Activated T-helper 1 cell treated with anti-CD3 and anti-CD28 coated beads, Interleukin-12 subunit alpha, Interleukin-12 subunit beta, Interleukin-2, Interleukin-4 antibody, amounts not matched to agents 30 ng/mL and 10 ng/mL and 1 ng/mL, durations not matched to agents 14 hours and 24 hours and 36 hours (primary cell): ENCODE measurements at regions not wholly inside any gene's neighbourhood (a gene's known extent, or its start where the extent isn't known, plus 50 kb on each side); places are given as distances from the start of the nearest gene placed in this dataset.

Experiments used
- DNase-seq: peaks from one replicate; pipeline ENCODE4 v3.0.0; 2021; ENCODE audit warnings: low spot score
- H3K27ac Mint-ChIP-seq: one replicate; pipeline ENCODE4 v1.8.0; 2021; ENCODE audit warnings: mild to moderate bottlenecking, mixed read lengths
- H3K27me3 Mint-ChIP-seq: one replicate; pipeline ENCODE4 v1.8.0; 2022; ENCODE audit warnings: mild to moderate bottlenecking, moderate library complexity, mixed read lengths; ENCODE audit not compliant: insufficient read depth
- H3K36me3 Mint-ChIP-seq: one replicate; pipeline ENCODE4 v1.8.0; 2021; ENCODE audit warnings: low read depth, mixed read lengths
- H3K4me1 Mint-ChIP-seq: one replicate; pipeline ENCODE4 v1.8.0; 2021; ENCODE audit warnings: low read depth, mixed read lengths
- H3K4me3 Mint-ChIP-seq: one replicate; pipeline ENCODE4 v1.8.0; 2021; ENCODE audit warnings: mild to moderate bottlenecking, moderate library complexity, mixed read lengths
- H3K9me3 Mint-ChIP-seq: one replicate; pipeline ENCODE4 v1.8.0; 2021; ENCODE audit warnings: mixed read lengths
- intact Hi-C: fragments of 100-400 bp; cut with micrococcal nuclease; formaldehyde crosslinking; loops from one replicate; pipeline ENCODE4 v1.15.1; 2024

- peaks cover 3% of the 10 kb centered on the region for H3K27me3 Mint-ChIP-seq
- no peaks in the 10 kb centered on the region for H3K9me3 Mint-ChIP-seq
- H3K4me1 Mint-ChIP-seq, result peaks cover 9% of the 10 kb centered on the region
- no peak overlapping the region for H3K4me3 Mint-ChIP-seq
- H3K27ac Mint-ChIP-seq, result no peak overlapping the region
- DNase-seq, result no peak
- H3K36me3 Mint-ChIP-seq, result no peaks in the 10 kb centered on the region
- intact Hi-C loops, result no loop called here
Observed at GRCh38 chr11:129719037-129719436, 96.6 kb upstream of the TMEM45B start.

- peaks cover 2% of the 10 kb centered on the region for H3K27me3 Mint-ChIP-seq
- no peak overlapping the region for H3K4me3 Mint-ChIP-seq
- H3K36me3 Mint-ChIP-seq, result no peaks in the 10 kb centered on the region
- no peak for DNase-seq
- intact Hi-C loops, result no loop called here
- peaks cover 9% of the 10 kb centered on the region for H3K4me1 Mint-ChIP-seq
- no peak overlapping the region for H3K27ac Mint-ChIP-seq
- no peaks in the 10 kb centered on the region for H3K9me3 Mint-ChIP-seq
Observed at GRCh38 chr11:129720156-129720555, 95.5 kb upstream of the TMEM45B start.

GRCh38 chr11:129720994-129721393, 94.7 kb upstream of the TMEM45B start:
- H3K27ac Mint-ChIP-seq, result no peak overlapping the region
- H3K4me1 Mint-ChIP-seq, result peaks cover 9% of the 10 kb centered on the region
- H3K27me3 Mint-ChIP-seq, result no peaks in the 10 kb centered on the region
- intact Hi-C loops, result no loop called here
- H3K36me3 Mint-ChIP-seq, result no peaks in the 10 kb centered on the region
- H3K9me3 Mint-ChIP-seq, result no peaks in the 10 kb centered on the region
- no peak for DNase-seq
- H3K4me3 Mint-ChIP-seq, result no peak overlapping the region

- Mint-ChIP-seq H3K27ac (no peak overlapping the region), H3K4me3 (no peak overlapping the region), H3K36me3 (no peaks in the 10 kb centered on the region), H3K27me3 (no peaks in the 10 kb centered on the region), H3K4me1 (peaks cover 9% of the 10 kb centered on the region), H3K9me3 (no peaks in the 10 kb centered on the region)
- intact Hi-C loops, result no loop called here
- no peak for DNase-seq
Observed at GRCh38 chr11:129721685-129722084, 94.0 kb upstream of the TMEM45B start.

GRCh38 chr11:129722529-129722928, 93.1 kb upstream of the TMEM45B start:
- H3K9me3 Mint-ChIP-seq, result no peaks in the 10 kb centered on the region
- no peaks in the 10 kb centered on the region for H3K27me3 Mint-ChIP-seq
- DNase-seq, result no peak
- intact Hi-C loops, result no loop called here
- H3K4me3 Mint-ChIP-seq, result no peak overlapping the region
- H3K36me3 Mint-ChIP-seq, result no peaks in the 10 kb centered on the region
- H3K27ac Mint-ChIP-seq, result no peak overlapping the region
- H3K4me1 Mint-ChIP-seq, result peaks cover 9% of the 10 kb centered on the region

GRCh38 chr11:129723146-129723760, 92.4 kb upstream of the TMEM45B start:
- no peak overlapping the region for H3K4me3 Mint-ChIP-seq
- H3K4me1 Mint-ChIP-seq, result peaks cover 9% of the 10 kb centered on the region
- H3K27me3 Mint-ChIP-seq, result no peaks in the 10 kb centered on the region
- no peaks in the 10 kb centered on the region for H3K9me3 Mint-ChIP-seq
- H3K36me3 Mint-ChIP-seq, result no peaks in the 10 kb centered on the region
- DNase-seq, result no peak
- intact Hi-C loops, result no loop called here
- H3K27ac Mint-ChIP-seq, result no peak overlapping the region

- no peaks in the 10 kb centered on the region for H3K27me3 Mint-ChIP-seq
Observed at GRCh38 chr11:129723761-129724162, 91.9 kb upstream of the TMEM45B start.

GRCh38 chr11:129724866-129725265, 90.8 kb upstream of the TMEM45B start:
- H3K27ac Mint-ChIP-seq, result no peak overlapping the region
- H3K4me3 Mint-ChIP-seq, result no peak overlapping the region
- no peaks in the 10 kb centered on the region for H3K27me3 Mint-ChIP-seq
- H3K9me3 Mint-ChIP-seq, result no peaks in the 10 kb centered on the region
- intact Hi-C loops, result no loop called here
- peaks cover 9% of the 10 kb centered on the region for H3K4me1 Mint-ChIP-seq
- H3K36me3 Mint-ChIP-seq, result no peaks in the 10 kb centered on the region
- DNase-seq, result no peak

More at GRCh38 chr11:129723761-129724162, 91.9 kb upstream of the TMEM45B start:
- Mint-ChIP-seq H3K27ac (no peak overlapping the region), H3K4me3 (no peak overlapping the region), H3K9me3 (no peaks in the 10 kb centered on the region), H3K4me1 (peaks cover 9% of the 10 kb centered on the region), H3K36me3 (no peaks in the 10 kb centered on the region)
- DNase-seq, result no peak
- intact Hi-C loops, result no loop called here

GRCh38 chr11:129726179-129726578, 89.5 kb upstream of the TMEM45B start:
- no peak for DNase-seq
- H3K36me3 Mint-ChIP-seq, result no peaks in the 10 kb centered on the region
- no peak overlapping the region for H3K4me3 Mint-ChIP-seq
- H3K27me3 Mint-ChIP-seq, result peaks cover 2% of the 10 kb centered on the region
- H3K9me3 Mint-ChIP-seq, result no peaks in the 10 kb centered on the region
- H3K4me1 Mint-ChIP-seq, result peaks cover 9% of the 10 kb centered on the region
- H3K27ac Mint-ChIP-seq, result no peak overlapping the region
- intact Hi-C loops, result no loop called here

GRCh38 chr11:129728581-129728980, 87.1 kb upstream of the TMEM45B start:
- intact Hi-C loops, result no loop called here
- Mint-ChIP-seq H3K9me3 (no peaks in the 10 kb centered on the region), H3K4me3 (no peak overlapping the region), H3K4me1 (no peaks in the 10 kb centered on the region), H3K36me3 (no peaks in the 10 kb centered on the region), H3K27me3 (peaks cover 2% of the 10 kb centered on the region), H3K27ac (no peak overlapping the region)
- no peak for DNase-seq

GRCh38 chr11:129729216-129729615, 86.4 kb upstream of the TMEM45B start:
- no peak for DNase-seq
- H3K9me3 Mint-ChIP-seq, result no peaks in the 10 kb centered on the region
- H3K4me1 Mint-ChIP-seq, result no peaks in the 10 kb centered on the region
- intact Hi-C loops, result no loop called here
- no peak overlapping the region for H3K4me3 Mint-ChIP-seq
- no peaks in the 10 kb centered on the region for H3K36me3 Mint-ChIP-seq
- no peak overlapping the region for H3K27ac Mint-ChIP-seq
- peaks cover 2% of the 10 kb centered on the region for H3K27me3 Mint-ChIP-seq

GRCh38 chr11:129729823-129730222, 85.8 kb upstream of the TMEM45B start:
- no peak for DNase-seq
- Mint-ChIP-seq H3K4me1 (no peaks in the 10 kb centered on the region), H3K36me3 (no peaks in the 10 kb centered on the region), H3K27me3 (peaks cover 2% of the 10 kb centered on the region), H3K27ac (no peak overlapping the region), H3K9me3 (no peaks in the 10 kb centered on the region), H3K4me3 (no peak overlapping the region)
- intact Hi-C loops, result no loop called here

- H3K36me3 Mint-ChIP-seq, result no peaks in the 10 kb centered on the region
- H3K27me3 Mint-ChIP-seq, result peaks cover 2% of the 10 kb centered on the region
- H3K9me3 Mint-ChIP-seq, result no peaks in the 10 kb centered on the region
- intact Hi-C loops, result no loop called here
- no peak overlapping the region for H3K27ac Mint-ChIP-seq
- DNase-seq, result no peak
- no peak overlapping the region for H3K4me3 Mint-ChIP-seq
- H3K4me1 Mint-ChIP-seq, result no peaks in the 10 kb centered on the region
Observed at GRCh38 chr11:129731316-129731715, 84.3 kb upstream of the TMEM45B start.

- no peaks in the 10 kb centered on the region for H3K36me3 Mint-ChIP-seq
- H3K27me3 Mint-ChIP-seq, result peaks cover 5% of the 10 kb centered on the region
- DNase-seq, result no peak
- no peak overlapping the region for H3K27ac Mint-ChIP-seq
- H3K9me3 Mint-ChIP-seq, result no peaks in the 10 kb centered on the region
- no peaks in the 10 kb centered on the region for H3K4me1 Mint-ChIP-seq
- no peak overlapping the region for H3K4me3 Mint-ChIP-seq
- intact Hi-C loops, result no loop called here
Observed at GRCh38 chr11:129732941-129733340, 82.7 kb upstream of the TMEM45B start.
